ENCODE measurements at regions not wholly inside any gene's neighbourhood (a gene's known extent, or its start where the extent isn't known, plus 50 kb on each side); places are given as distances from the start of the nearest gene placed in this dataset.

- Mint-ChIP-seq H3K4me1 (ENCODE audit: low read depth) (no peaks in the 10 kb centered on the region), H3K36me3 (ENCODE audit: insufficient read depth) (no peaks in the 10 kb centered on the region), H3K27me3 (ENCODE audit: low read depth) (peaks cover 9% of the 10 kb centered on the region), H3K4me3 (no peak overlapping the region), H3K9me3 (no peaks in the 10 kb centered on the region)
- ATAC-seq (no peak), DNase-seq (no peak)
Measured at GRCh38 chr9:90308691-90309090, 333.9 kb downstream of the DIRAS2 start.

DNA sequence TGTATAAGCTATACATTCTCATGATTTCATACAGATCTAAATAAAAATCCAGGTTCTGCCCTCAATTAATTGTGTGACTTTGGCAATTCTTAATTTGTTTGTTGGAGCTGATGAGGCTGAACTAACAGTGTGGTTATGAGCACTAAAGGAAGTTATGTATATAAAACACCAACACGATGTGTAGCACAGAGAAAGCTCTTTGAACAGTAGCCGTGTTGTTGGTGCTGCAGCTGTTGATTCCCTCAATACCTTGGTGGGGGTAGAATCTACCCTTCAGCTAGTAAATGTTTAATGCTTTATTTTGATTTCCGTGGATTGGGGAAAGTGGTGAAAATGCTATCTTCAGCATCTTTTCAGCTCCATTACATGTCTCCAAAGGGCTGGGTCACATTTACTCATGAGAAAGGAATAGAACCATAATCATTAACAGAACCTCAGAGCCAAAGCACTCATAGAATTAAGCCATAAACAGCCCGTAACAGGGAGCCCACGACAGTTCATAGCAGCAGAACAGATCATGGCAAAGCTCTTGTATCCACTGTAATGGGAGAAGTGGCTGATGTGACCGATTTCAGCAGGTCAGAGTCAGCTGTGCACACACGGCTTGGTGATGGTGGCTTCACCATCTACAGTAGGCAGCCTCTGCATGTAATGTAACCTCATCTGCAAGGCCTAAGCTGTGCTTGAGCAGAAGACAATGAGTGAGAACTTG, 332.7 kb downstream of the DIRAS2 start:
- Mint-ChIP-seq H3K4me1 (ENCODE audit: low read depth) (no peaks in the 10 kb centered on the region), H3K9me3 (no peaks in the 10 kb centered on the region), H3K36me3 (ENCODE audit: insufficient read depth) (no peaks in the 10 kb centered on the region), H3K4me3 (no peak overlapping the region), H3K27me3 (ENCODE audit: low read depth) (peaks cover 6% of the 10 kb centered on the region)
- DNase-seq, result no peak
- no peak for ATAC-seq

DNA sequence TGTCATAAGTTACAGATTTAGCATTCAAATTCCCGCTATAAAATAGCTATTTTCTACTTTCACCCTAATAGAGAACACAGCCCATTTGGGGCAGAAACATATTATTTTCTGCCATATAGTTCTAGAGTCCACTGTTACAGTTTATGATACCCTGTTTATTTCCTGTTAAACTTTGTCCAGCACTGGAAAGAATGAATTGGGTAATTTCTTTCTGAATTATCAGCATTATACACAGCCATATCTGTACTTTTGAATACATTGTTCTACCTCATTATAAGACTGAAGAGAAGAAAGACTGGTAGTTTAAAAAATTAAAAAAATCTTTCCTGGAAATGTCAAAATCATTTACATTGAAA, 332.1 kb downstream of the DIRAS2 start:
- ATAC-seq, result no peak
- Mint-ChIP-seq H3K27me3 (ENCODE audit: low read depth) (peaks cover 6% of the 10 kb centered on the region), H3K4me1 (ENCODE audit: low read depth) (no peaks in the 10 kb centered on the region), H3K4me3 (no peak overlapping the region), H3K36me3 (ENCODE audit: insufficient read depth) (no peaks in the 10 kb centered on the region), H3K9me3 (no peaks in the 10 kb centered on the region)
- no peak for DNase-seq

DNA sequence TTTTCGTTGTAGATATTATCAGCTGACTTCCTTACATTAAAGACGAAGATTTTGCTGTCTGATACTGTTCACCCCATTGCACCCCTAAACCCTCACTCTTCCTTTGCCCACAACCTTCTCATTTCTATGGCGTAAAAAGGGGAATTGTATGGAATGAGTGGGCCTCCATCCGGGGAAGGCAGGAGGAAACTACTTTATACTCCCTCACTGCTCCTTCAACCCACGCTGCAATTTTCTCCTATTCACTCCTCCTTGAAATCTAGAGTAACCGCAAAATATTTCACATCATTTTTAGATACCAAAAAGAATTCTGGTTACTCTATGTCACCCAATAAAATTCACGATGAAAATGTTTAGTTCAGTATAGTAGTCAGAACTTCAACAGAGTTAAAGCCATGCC, 330.8 kb downstream of the DIRAS2 start:
- no peaks in the 10 kb centered on the region for H3K36me3 Mint-ChIP-seq (ENCODE audit: insufficient read depth)
- ATAC-seq, result no peak
- peaks cover 3% of the 10 kb centered on the region for H3K27me3 Mint-ChIP-seq (ENCODE audit: low read depth)
- no peaks in the 10 kb centered on the region for H3K4me1 Mint-ChIP-seq (ENCODE audit: low read depth)
- DNase-seq, result no peak
- no peak overlapping the region for H3K4me3 Mint-ChIP-seq
- H3K9me3 Mint-ChIP-seq, result no peaks in the 10 kb centered on the region

GRCh38 chr9:90322296-90322695, 320.3 kb downstream of the DIRAS2 start:
- H3K4me1 Mint-ChIP-seq (ENCODE audit: low read depth), result no peaks in the 10 kb centered on the region
- no peak overlapping the region for H3K4me3 Mint-ChIP-seq
- ATAC-seq (no peak), DNase-seq (no peak)
- peaks cover 8% of the 10 kb centered on the region for H3K27me3 Mint-ChIP-seq (ENCODE audit: low read depth)
- H3K36me3 Mint-ChIP-seq (ENCODE audit: insufficient read depth), result no peaks in the 10 kb centered on the region
- H3K9me3 Mint-ChIP-seq, result no peaks in the 10 kb centered on the region

DNA sequence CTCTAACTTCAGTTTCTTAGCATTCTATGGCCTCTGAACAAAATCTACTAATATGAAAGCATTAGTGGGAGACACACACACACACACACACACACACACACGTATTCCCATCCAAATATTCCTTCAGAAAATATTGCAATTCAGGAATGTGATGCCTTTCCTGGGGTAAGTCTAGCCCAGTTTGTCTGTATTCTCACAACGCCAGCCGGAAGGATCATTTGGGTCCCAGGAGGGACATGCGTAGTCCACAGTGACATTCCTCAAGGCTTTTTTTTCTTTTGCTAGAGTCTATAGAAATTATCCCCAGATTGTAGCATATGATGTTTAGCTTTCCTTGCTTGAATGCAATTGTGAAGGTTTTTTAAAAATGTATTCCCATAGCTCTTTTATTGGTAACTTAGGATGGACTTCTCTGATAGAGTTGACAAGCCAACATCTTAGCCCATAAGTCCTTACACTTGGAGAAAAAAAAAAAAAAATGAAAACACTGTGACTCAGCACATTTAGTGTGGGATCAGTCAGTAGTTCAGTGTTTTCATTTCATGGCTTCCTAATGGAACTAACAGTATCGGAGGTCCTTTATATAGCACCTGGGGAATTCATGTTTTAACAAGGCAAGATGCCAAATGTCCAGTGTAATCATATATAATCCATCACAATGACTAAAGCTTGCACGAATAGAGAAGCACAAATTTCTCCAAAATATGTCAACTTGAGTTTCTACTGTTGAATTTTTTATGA, 316.5 kb downstream of the DIRAS2 start:
- no peak for ATAC-seq
- Mint-ChIP-seq H3K9me3 (no peaks in the 10 kb centered on the region), H3K36me3 (ENCODE audit: insufficient read depth) (no peaks in the 10 kb centered on the region), H3K4me1 (ENCODE audit: low read depth) (no peaks in the 10 kb centered on the region), H3K4me3 (no peak overlapping the region), H3K27me3 (ENCODE audit: low read depth) (peaks cover 2% of the 10 kb centered on the region)
- DNase-seq, result no peak

DNA sequence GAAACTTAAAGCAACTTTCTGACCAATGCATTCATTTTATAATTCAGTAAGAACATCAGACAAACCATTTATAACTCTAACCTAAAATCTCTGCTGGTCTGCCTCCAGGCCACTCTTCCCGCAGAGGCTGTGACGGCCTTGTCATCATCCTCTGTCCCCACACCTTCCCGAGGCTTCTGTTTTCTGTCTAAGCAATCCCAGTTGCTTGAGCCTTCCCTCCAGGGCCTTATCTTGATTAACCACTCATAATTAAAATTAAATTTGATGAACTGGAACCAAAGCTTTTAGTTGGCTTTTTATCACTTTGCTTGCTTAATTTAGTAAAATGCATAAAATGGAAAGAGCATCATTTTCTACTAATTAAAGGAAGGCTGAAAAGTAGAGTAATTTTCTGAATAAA, 312.4 kb downstream of the DIRAS2 start:
- Mint-ChIP-seq H3K36me3 (ENCODE audit: insufficient read depth) (no peaks in the 10 kb centered on the region), H3K27me3 (ENCODE audit: low read depth) (peaks cover 20% of the 10 kb centered on the region)

DNA sequence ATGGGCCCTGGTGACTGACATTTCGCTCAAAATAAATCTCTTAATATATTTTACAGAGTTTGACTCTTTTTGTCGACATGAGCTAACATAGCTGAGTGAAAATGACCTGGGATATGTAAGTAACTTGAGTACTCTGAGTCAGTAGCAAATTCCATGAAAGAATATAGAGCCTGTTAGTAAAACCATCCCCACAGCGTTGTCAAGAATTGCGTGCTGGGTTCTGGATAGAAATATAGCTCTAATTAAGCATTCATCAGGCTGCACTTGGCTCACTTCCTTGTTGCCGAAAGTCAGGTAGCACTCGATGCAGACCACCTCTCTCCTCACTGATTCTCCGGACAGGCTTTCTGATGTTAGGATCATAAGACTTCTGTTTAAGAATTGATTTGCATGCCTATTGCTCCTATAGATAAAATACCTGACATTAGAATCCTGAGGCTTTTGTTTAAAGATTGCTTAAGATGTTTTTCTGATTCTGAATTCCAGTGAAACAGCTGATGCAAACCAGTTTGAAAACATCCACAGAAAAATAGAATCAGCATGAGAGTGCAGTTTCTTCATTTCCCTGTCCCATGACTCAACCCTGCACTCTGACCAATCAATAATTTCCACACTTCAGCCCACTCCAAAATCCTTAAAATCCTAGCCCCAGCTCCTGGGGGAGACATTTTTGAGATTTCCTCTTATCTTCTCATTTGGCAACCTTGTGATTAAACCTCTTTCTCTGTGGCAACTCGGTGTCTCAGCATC, 310.6 kb downstream of the DIRAS2 start:
- Mint-ChIP-seq H3K4me1 (ENCODE audit: low read depth) (no peaks in the 10 kb centered on the region), H3K4me3 (no peak overlapping the region), H3K36me3 (ENCODE audit: insufficient read depth) (no peaks in the 10 kb centered on the region), H3K9me3 (no peaks in the 10 kb centered on the region), H3K27me3 (ENCODE audit: low read depth) (peaks cover 18% of the 10 kb centered on the region)
- no peak for ATAC-seq
- no peak for DNase-seq

More for the DNA sequence above, 312.4 kb downstream of the DIRAS2 start:
- DNase-seq (no peak), ATAC-seq (no peak)
- no peaks in the 10 kb centered on the region for H3K4me1 Mint-ChIP-seq (ENCODE audit: low read depth)
- H3K4me3 Mint-ChIP-seq, result no peak overlapping the region
- no peaks in the 10 kb centered on the region for H3K9me3 Mint-ChIP-seq

- Mint-ChIP-seq H3K36me3 (ENCODE audit: insufficient read depth) (no peaks in the 10 kb centered on the region), H3K4me3 (no peak overlapping the region), H3K9me3 (no peaks in the 10 kb centered on the region), H3K27me3 (ENCODE audit: low read depth) (peaks cover 18% of the 10 kb centered on the region), H3K4me1 (ENCODE audit: low read depth) (no peaks in the 10 kb centered on the region)
- ATAC-seq (no peak), DNase-seq (no peak)
Measured at GRCh38 chr9:90333226-90333625, 309.4 kb downstream of the DIRAS2 start.

GRCh38 chr9:90340421-90340820, 302.2 kb downstream of the DIRAS2 start:
- DNase-seq, result no peak
- H3K9me3 Mint-ChIP-seq, result no peaks in the 10 kb centered on the region
- H3K4me1 Mint-ChIP-seq (ENCODE audit: low read depth), result no peaks in the 10 kb centered on the region
- no peaks in the 10 kb centered on the region for H3K36me3 Mint-ChIP-seq (ENCODE audit: insufficient read depth)
- no peak for ATAC-seq
- H3K27me3 Mint-ChIP-seq (ENCODE audit: low read depth), result peaks cover 4% of the 10 kb centered on the region
- H3K4me3 Mint-ChIP-seq, result no peak overlapping the region

GRCh38 chr9:90342607-90343006, 300.0 kb downstream of the DIRAS2 start:
- H3K4me1 Mint-ChIP-seq (ENCODE audit: low read depth), result no peaks in the 10 kb centered on the region
- H3K27me3 Mint-ChIP-seq (ENCODE audit: low read depth), result peaks cover 17% of the 10 kb centered on the region
- ATAC-seq (no peak), DNase-seq (no peak)
- no peaks in the 10 kb centered on the region for H3K36me3 Mint-ChIP-seq (ENCODE audit: insufficient read depth)
- H3K4me3 Mint-ChIP-seq, result no peak overlapping the region
- no peaks in the 10 kb centered on the region for H3K9me3 Mint-ChIP-seq

DNA sequence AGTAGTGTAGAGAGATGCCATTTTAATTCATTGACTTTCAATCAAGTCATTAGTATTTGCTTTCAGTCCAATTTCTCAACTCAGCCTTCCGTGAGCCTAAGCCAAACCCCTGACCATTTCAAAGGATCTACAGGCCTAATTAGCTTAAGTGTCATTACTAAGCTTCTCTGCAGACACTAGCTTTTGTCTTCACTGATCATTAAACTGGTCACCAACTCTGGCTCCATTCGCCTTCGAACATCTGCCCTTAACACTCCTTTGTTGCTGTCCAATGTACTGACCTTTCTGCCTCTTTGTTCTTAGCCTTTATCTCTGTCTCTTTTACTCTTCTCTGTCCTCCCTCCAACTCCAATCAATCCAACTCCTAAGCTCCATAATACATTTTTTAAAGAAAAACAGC, 299.3 kb downstream of the DIRAS2 start:
- no peak for ATAC-seq
- Mint-ChIP-seq H3K27me3 (ENCODE audit: low read depth) (peaks cover 25% of the 10 kb centered on the region), H3K36me3 (ENCODE audit: insufficient read depth) (no peaks in the 10 kb centered on the region), H3K9me3 (no peaks in the 10 kb centered on the region), H3K4me3 (no peak overlapping the region), H3K4me1 (ENCODE audit: low read depth) (no peaks in the 10 kb centered on the region)
- no peak for DNase-seq

- Mint-ChIP-seq H3K9me3 (no peaks in the 10 kb centered on the region), H3K36me3 (ENCODE audit: insufficient read depth) (no peaks in the 10 kb centered on the region), H3K27me3 (ENCODE audit: low read depth) (peaks cover 28% of the 10 kb centered on the region), H3K4me3 (no peak overlapping the region), H3K4me1 (ENCODE audit: low read depth) (no peaks in the 10 kb centered on the region)
- DNase-seq, result no peak
- no peak for ATAC-seq
Measured at GRCh38 chr9:90343991-90344390, 298.6 kb downstream of the DIRAS2 start.

DNA sequence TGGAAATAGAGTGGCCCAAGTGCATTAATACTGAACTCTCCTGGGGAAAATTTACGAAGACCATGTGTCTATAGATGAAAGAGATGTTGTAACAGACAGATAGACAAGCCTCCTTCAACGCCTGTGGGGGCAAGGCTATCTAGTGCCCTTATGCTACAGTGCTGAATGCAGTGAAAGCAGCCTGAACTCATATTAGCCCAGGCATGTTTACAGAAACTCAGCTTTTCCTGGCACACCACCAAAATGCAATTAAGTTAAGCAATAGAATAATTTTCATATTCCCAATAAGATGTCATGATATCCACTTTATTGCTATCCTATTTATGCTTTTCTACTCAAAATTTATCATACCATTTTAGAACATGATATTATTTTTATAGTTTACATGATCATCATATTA, 277.0 kb downstream of the DIRAS2 start:
- DNase-seq (no peak), ATAC-seq (no peak)
- Mint-ChIP-seq H3K4me1 (ENCODE audit: low read depth) (no peaks in the 10 kb centered on the region), H3K4me3 (no peak overlapping the region), H3K36me3 (ENCODE audit: insufficient read depth) (no peaks in the 10 kb centered on the region), H3K9me3 (no peaks in the 10 kb centered on the region), H3K27me3 (ENCODE audit: low read depth) (peaks cover 13% of the 10 kb centered on the region)

DNA sequence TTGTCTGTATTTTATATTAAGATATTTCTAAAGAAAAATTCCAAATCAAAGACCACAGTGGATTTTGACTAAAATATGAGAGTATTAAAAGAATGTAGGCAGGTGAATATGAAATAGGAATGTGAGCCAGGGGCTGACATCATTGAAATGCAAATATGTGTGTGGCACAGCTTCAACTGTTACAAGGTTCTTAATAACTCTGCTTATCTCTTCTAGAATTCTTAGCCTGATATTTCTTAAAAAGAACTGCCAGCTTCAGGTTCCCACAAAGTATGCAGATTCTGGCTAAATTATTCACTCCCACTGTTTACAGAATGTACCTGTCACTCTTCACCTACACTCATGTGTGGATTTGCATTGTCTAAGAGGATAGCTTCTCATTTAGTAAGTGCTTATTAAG, 274.4 kb downstream of the DIRAS2 start:
- H3K9me3 Mint-ChIP-seq, result no peaks in the 10 kb centered on the region
- H3K4me3 Mint-ChIP-seq, result no peak overlapping the region
- DNase-seq, result no peak
- ATAC-seq, result no peak
- H3K36me3 Mint-ChIP-seq (ENCODE audit: insufficient read depth), result no peaks in the 10 kb centered on the region
- H3K4me1 Mint-ChIP-seq (ENCODE audit: low read depth), result no peaks in the 10 kb centered on the region
- peaks cover 19% of the 10 kb centered on the region for H3K27me3 Mint-ChIP-seq (ENCODE audit: low read depth)

Data from activated T-cell treated with anti-CD3 and anti-CD28 coated beads, Interleukin-2, amount 50 U/mL, for 4 hours (primary cell).